ENCODE measurements at regions not wholly inside any gene's neighbourhood (a gene's known extent, or its start where the extent isn't known, plus 50 kb on each side); places are given as distances from the start of the nearest gene placed in this dataset.

- H3K4me3 Mint-ChIP-seq (ENCODE audit: unreplicated experiment): no peak overlapping the region
- DNase-seq (ENCODE audit: extremely low spot score, unreplicated experiment): no peak
- H3K36me3 Mint-ChIP-seq (ENCODE audit: unreplicated experiment): no peaks in the 10 kb centered on the region
- no peaks in the 10 kb centered on the region for H3K27me3 Mint-ChIP-seq (ENCODE audit: unreplicated experiment)
- no peak overlapping the region for H3K27ac Mint-ChIP-seq (ENCODE audit: unreplicated experiment)
- H3K4me1 Mint-ChIP-seq (ENCODE audit: unreplicated experiment): peaks cover 10% of the 10 kb centered on the region
- peaks cover 7% of the 10 kb centered on the region for H3K9me3 Mint-ChIP-seq (ENCODE audit: unreplicated experiment)
- TF ChIP-seq CTCF (IDR thresholded peaks at IDR 0.05): no peak
These were observed 1056.2 kb downstream of the EPHA7 start for GRCh38 chr6:92363111-92363510.

GRCh38 chr6:92362404-92362803 lies 1057.0 kb downstream of the EPHA7 start:
- Mint-ChIP-seq H3K36me3 (ENCODE audit: unreplicated experiment) (no peaks in the 10 kb centered on the region), H3K4me3 (ENCODE audit: unreplicated experiment) (no peak overlapping the region), H3K27ac (ENCODE audit: unreplicated experiment) (no peak overlapping the region), H3K9me3 (ENCODE audit: unreplicated experiment) (peaks cover 7% of the 10 kb centered on the region), H3K4me1 (ENCODE audit: unreplicated experiment) (peaks cover 10% of the 10 kb centered on the region), H3K27me3 (ENCODE audit: unreplicated experiment) (no peaks in the 10 kb centered on the region)
- DNase-seq (ENCODE audit: extremely low spot score, unreplicated experiment): no peak
- no peak for TF ChIP-seq CTCF (IDR thresholded peaks at IDR 0.05)

GRCh38 chr6:92361990-92362389 lies 1057.4 kb downstream of the EPHA7 start:
- Mint-ChIP-seq H3K4me1 (ENCODE audit: unreplicated experiment) (peaks cover 10% of the 10 kb centered on the region), H3K36me3 (ENCODE audit: unreplicated experiment) (no peaks in the 10 kb centered on the region), H3K27me3 (ENCODE audit: unreplicated experiment) (no peaks in the 10 kb centered on the region), H3K9me3 (ENCODE audit: unreplicated experiment) (peaks cover 7% of the 10 kb centered on the region), H3K27ac (ENCODE audit: unreplicated experiment) (no peak overlapping the region), H3K4me3 (ENCODE audit: unreplicated experiment) (no peak overlapping the region)
- no peak for DNase-seq (ENCODE audit: extremely low spot score, unreplicated experiment)
- no peak for TF ChIP-seq CTCF (IDR thresholded peaks at IDR 0.05)

- no peaks in the 10 kb centered on the region for H3K36me3 Mint-ChIP-seq (ENCODE audit: unreplicated experiment)
- H3K4me3 Mint-ChIP-seq (ENCODE audit: unreplicated experiment): no peak overlapping the region
- H3K27ac Mint-ChIP-seq (ENCODE audit: unreplicated experiment): no peak overlapping the region
- no peaks in the 10 kb centered on the region for H3K27me3 Mint-ChIP-seq (ENCODE audit: unreplicated experiment)
- no peak for DNase-seq (ENCODE audit: extremely low spot score, unreplicated experiment)
- peaks cover 4% of the 10 kb centered on the region for H3K4me1 Mint-ChIP-seq (ENCODE audit: unreplicated experiment)
- TF ChIP-seq CTCF (IDR thresholded peaks at IDR 0.05): no peak
- H3K9me3 Mint-ChIP-seq (ENCODE audit: unreplicated experiment): no peaks in the 10 kb centered on the region
These were observed 1065.0 kb downstream of the EPHA7 start for GRCh38 chr6:92354270-92354829.

GRCh38 chr6:92352130-92352529 lies 1067.2 kb downstream of the EPHA7 start:
- H3K9me3 Mint-ChIP-seq (ENCODE audit: unreplicated experiment): no peaks in the 10 kb centered on the region
- H3K27me3 Mint-ChIP-seq (ENCODE audit: unreplicated experiment): no peaks in the 10 kb centered on the region
- H3K4me3 Mint-ChIP-seq (ENCODE audit: unreplicated experiment): no peak overlapping the region
- H3K36me3 Mint-ChIP-seq (ENCODE audit: unreplicated experiment): no peaks in the 10 kb centered on the region
- TF ChIP-seq CTCF (IDR thresholded peaks at IDR 0.05): no peak
- peaks cover 4% of the 10 kb centered on the region for H3K4me1 Mint-ChIP-seq (ENCODE audit: unreplicated experiment)
- DNase-seq (ENCODE audit: extremely low spot score, unreplicated experiment): no peak
- no peak overlapping the region for H3K27ac Mint-ChIP-seq (ENCODE audit: unreplicated experiment)

All from osteocyte (in vitro differentiated cells).